Astrocyte of the cerebellum (primary cell): ENCODE measurements at regions not wholly inside any gene's neighbourhood (a gene's known extent, or its start where the extent isn't known, plus 50 kb on each side); places are given as distances from the start of the nearest gene placed in this dataset.

ENCODE experiments used
- DNase-seq: peaks from one replicate; pipeline ENCODE4 v3.0.0-alpha.2; 2011; ENCODE audit warnings: low read depth
- H3K4me3 ChIP-seq: 2 replicates; pipeline ENCODE4 v1.5.1; 2011; ENCODE audit warnings: mild to moderate bottlenecking, low read depth, low read length, moderate library complexity
- CTCF ChIP-seq: IDR thresholded peaks from 2 replicates; pipeline ENCODE4 v1.5.1; 2012; ENCODE audit warnings: low read length, low read depth, moderate library complexity, mild to moderate bottlenecking; ENCODE audit errors: missing control alignments
- in situ Hi-C: cut with HindIII; loops from 2 replicates; pipeline ENCODE4 v1.10.0; 2017; ENCODE audit warnings: low sequenced_read_pairs

DNA sequence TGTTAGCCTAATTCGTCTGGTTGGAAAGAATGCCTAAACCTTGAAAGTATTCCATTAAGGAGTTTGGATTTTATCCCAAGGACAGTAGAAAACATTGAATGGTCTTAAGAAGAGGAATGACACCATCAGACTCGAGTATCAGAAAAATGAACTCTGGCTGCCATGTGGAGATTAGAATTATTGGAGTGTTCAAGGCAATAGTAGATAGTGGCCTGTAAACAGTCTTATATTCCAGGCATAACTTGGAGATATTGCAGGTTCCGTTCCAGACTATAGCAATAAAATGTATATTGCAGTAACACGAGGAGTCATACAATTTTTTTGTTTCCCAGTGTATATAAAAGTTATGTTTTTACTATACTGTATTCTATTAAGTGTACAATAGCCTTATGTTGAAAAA is 130.9 kb downstream of the GDAP2 start:
- in situ Hi-C loops, result no loop called here

DNA sequence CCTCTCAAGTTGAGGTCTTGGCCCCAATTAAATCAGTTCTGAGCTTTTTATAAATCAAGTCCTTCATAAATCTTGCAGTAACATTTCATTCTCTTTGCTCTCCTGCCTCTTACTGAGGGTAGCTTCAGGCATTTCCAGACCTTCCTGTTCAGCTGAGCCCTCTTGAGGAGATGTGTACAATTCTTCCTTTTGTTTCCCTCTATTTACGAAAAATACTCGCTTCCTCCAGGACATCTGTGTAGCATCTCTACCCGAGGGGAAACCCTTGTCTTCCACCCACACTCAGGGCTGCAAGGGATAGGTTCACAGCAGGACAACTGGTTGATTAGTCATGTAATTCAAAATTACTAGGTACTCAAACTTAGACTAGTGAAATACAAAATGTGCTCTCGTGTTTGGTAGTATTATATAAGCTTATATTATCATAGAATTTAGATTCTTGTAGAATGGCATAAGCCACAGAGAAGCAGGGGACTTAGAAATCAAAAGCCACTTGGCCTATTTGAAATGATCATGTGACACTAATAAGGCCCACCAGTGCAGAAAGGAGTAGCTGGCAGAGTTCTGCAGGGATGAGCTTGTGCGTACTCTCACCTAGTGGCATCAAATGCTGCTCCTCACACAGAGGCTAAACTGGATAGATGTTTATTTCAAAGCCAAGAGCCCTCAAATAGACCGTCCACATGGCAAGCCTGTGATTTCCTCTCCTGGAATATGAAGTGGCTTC is 126.7 kb downstream of the GDAP2 start:
- in situ Hi-C loops, result no loop called here

More for the DNA sequence above, 130.9 kb downstream of the GDAP2 start:
- no peak overlapping the region for H3K4me3 ChIP-seq
- no peak for DNase-seq
- TF ChIP-seq CTCF, result no peak

GRCh38 chr1:117803318-117803717 is 126.1 kb downstream of the GDAP2 start:
- TF ChIP-seq CTCF, result no peak
- in situ Hi-C loops, result no loop called here
- no peak for DNase-seq
- no peak overlapping the region for H3K4me3 ChIP-seq

More for the DNA sequence above, 126.7 kb downstream of the GDAP2 start:
- no peak overlapping the region for H3K4me3 ChIP-seq
- DNase-seq, result no peak
- no peak for TF ChIP-seq CTCF

GRCh38 chr1:117809764-117810163 is 119.7 kb downstream of the GDAP2 start:
- no peak for DNase-seq
- in situ Hi-C loops, result no loop called here
- no peak for TF ChIP-seq CTCF
- no peak overlapping the region for H3K4me3 ChIP-seq

- in situ Hi-C loops, result no loop called here
- H3K4me3 ChIP-seq, result no peak overlapping the region
- DNase-seq, result no peak
Measured at GRCh38 chr1:117810553-117810952, 118.9 kb downstream of the GDAP2 start.

DNA sequence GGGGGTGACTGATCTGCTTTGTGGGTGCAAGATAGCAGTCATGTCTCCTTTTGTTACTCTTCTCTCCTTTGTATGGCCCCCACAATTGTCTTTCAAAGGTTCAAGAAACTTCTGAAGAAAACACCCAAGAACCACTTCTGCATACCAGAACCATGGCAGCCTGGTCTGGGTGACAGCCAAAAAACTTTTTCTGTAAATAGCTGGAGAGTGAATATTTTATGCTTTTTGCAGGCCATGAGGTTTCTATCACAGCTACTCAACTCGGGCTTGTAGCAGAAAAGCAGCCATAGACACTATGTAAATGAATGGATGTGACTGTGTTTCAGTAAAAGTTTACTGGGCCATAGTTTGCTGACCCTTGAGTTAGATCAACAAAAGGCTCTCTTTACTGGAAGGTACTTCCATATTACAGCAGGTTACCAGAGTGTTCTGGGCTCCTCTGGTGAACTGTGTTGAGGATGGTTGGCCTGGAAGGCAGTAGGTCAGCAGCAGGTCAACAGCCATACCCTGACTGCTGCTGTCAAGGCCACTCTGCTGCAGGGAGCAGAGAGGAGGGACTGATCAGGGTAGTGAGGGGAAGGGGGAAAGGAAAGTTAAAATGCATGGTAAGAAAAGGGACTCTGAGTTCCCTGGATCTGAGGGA is 116.4 kb downstream of the GDAP2 start:
- in situ Hi-C loops, result no loop called here
- DNase-seq, result no peak
- TF ChIP-seq CTCF, result no peak
- no peak overlapping the region for H3K4me3 ChIP-seq

More at GRCh38 chr1:117810553-117810952, 118.9 kb downstream of the GDAP2 start:
- TF ChIP-seq CTCF, result no peak
